ENCODE measurements at regions not wholly inside any gene's neighbourhood (a gene's known extent, or its start where the extent isn't known, plus 50 kb on each side); places are given as distances from the start of the nearest gene placed in this dataset.
"Not testable (repeated sequence)": the region's sequence is repeated elsewhere in the genome, so short reads cannot be mapped to it uniquely, and the experiment has no call there.

- DNase-seq = no peak
Measured at GRCh38 chr4:169934794-169935429, 91.3 kb downstream of the MFAP3L start.

- no peak for DNase-seq
Measured at GRCh38 chr4:169933531-169933930, 92.7 kb downstream of the MFAP3L start.

- DNase-seq = no peak
Measured at GRCh38 chr4:169931964-169932363, 94.2 kb downstream of the MFAP3L start.

- not testable (repeated sequence) for DNase-seq
Measured at GRCh38 chr4:169930755-169931154, 95.4 kb downstream of the MFAP3L start.

GRCh38 chr4:169927280-169927679 is 98.9 kb downstream of the MFAP3L start:
- DNase-seq = no peak

- no peak for DNase-seq
Measured at GRCh38 chr4:169925678-169926077, 100.5 kb downstream of the MFAP3L start.

GRCh38 chr4:169922632-169923276 is 103.4 kb downstream of the MFAP3L start:
- DNase-seq = no peak

GRCh38 chr4:169921732-169922131 is 104.5 kb downstream of the MFAP3L start:
- no peak for DNase-seq

- DNase-seq = no peak
Measured at GRCh38 chr4:169921237-169921636, 105.0 kb downstream of the MFAP3L start.

- not testable (repeated sequence) for DNase-seq
Measured at GRCh38 chr4:169919194-169920124, 106.7 kb downstream of the MFAP3L start.

- no peak for DNase-seq
Measured at GRCh38 chr4:169915545-169915944, 110.7 kb downstream of the MFAP3L start.

GRCh38 chr4:169914866-169915265 is 111.3 kb downstream of the MFAP3L start:
- no peak for DNase-seq

- DNase-seq = no peak
Measured at GRCh38 chr4:169912996-169913395, 113.2 kb downstream of the MFAP3L start.

GRCh38 chr4:169909897-169910296 is 116.3 kb downstream of the MFAP3L start:
- no peak for DNase-seq

GRCh38 chr4:169909479-169909878 is 116.7 kb downstream of the MFAP3L start:
- no peak for DNase-seq

- no peak for DNase-seq
Measured at GRCh38 chr4:169907705-169908104, 118.5 kb downstream of the MFAP3L start.

GRCh38 chr4:169906821-169907220 is 119.4 kb downstream of the MFAP3L start:
- no peak for DNase-seq

GRCh38 chr4:169906104-169906503 is 120.1 kb downstream of the MFAP3L start:
- DNase-seq = no peak

- DNase-seq = no peak
Measured at GRCh38 chr4:169902658-169903345, 123.4 kb downstream of the MFAP3L start.

- DNase-seq = no peak
Measured at GRCh38 chr4:169900241-169900845, 125.9 kb downstream of the MFAP3L start.

- no peak for DNase-seq
Measured at GRCh38 chr4:169899295-169899694, 126.9 kb downstream of the MFAP3L start.

- no peak for DNase-seq
Measured at GRCh38 chr4:169898095-169898494, 128.1 kb downstream of the MFAP3L start.

GRCh38 chr4:169894767-169895166 is 131.4 kb downstream of the MFAP3L start:
- not testable (repeated sequence) for DNase-seq
